Keratinocyte (primary cell): ENCODE measurements at regions not wholly inside any gene's neighbourhood (a gene's known extent, or its start where the extent isn't known, plus 50 kb on each side); places are given as distances from the start of the nearest gene placed in this dataset.

ENCODE experiments used
- DNase-seq: peaks from one replicate; pipeline ENCODE4 v3.0.0-alpha.2; 2011; ENCODE audit warnings: low read depth, missing footprints, low spot score
- FAIRE-seq: peaks from 2 replicates; lab custom pipeline; 2011; peaks lifted over from hg19 to GRCh38; lab: Jason Lieb, UNC
- H2AFZ ChIP-seq: 2 replicates; pipeline ENCODE4 v1.6.0; 2012; ENCODE audit warnings: low read length, control low read depth, inconsistent platforms; ENCODE audit not compliant: control insufficient read depth
- H3K27ac ChIP-seq: 2 replicates; pipeline ENCODE4 v1.5.1; 2011; ENCODE audit warnings: low read length; ENCODE audit not compliant: control insufficient read depth, insufficient read depth
- H3K27me3 ChIP-seq: 3 replicates; pipeline ENCODE4 v1.6.0; 2011; ENCODE audit warnings: low read length; ENCODE audit not compliant: control insufficient read depth, insufficient read depth; ENCODE audit errors: extremely low read depth
- H3K36me3 ChIP-seq, 2 experiments: 2 replicates in 1 of 2; 3 replicates in 1 of 2; pipeline ENCODE4 v1.5.1; 2011; ENCODE audit warnings: low read length in 2 of 2, mild to moderate bottlenecking in 1 of 2; ENCODE audit not compliant: control insufficient read depth in 2 of 2, insufficient read depth in 2 of 2; ENCODE audit errors: extremely low read depth in 1 of 2
- H3K4me1 ChIP-seq: 3 replicates; pipeline ENCODE4 v1.5.1; 2011; ENCODE audit warnings: low read length; ENCODE audit not compliant: control insufficient read depth, insufficient read depth; ENCODE audit errors: extremely low read depth
- H3K4me2 ChIP-seq: 3 replicates; pipeline ENCODE4 v1.6.0; 2011; ENCODE audit warnings: low read depth, low read length; ENCODE audit not compliant: control insufficient read depth, insufficient read depth; ENCODE audit errors: extremely low read depth
- H3K4me3 ChIP-seq, 3 experiments: fragments of 200-600 bp in 1 of 3; sonication (generic) in 1 of 3; 2 replicates in 2 of 3; 3 replicates in 1 of 3; pipeline ENCODE4 v1.5.1; 2011 to 2016; ENCODE audit warnings: low read length in 3 of 3, mild to moderate bottlenecking in 3 of 3, control low read depth in 2 of 3, inconsistent platforms in 1 of 3, low read depth in 1 of 3, mixed read lengths in 1 of 3, mixed run types in 1 of 3, moderate library complexity in 1 of 3; ENCODE audit not compliant: control insufficient read depth in 2 of 3, insufficient read depth in 2 of 3; ENCODE audit errors: extremely low read depth in 1 of 3
- H3K79me2 ChIP-seq: 2 replicates; pipeline ENCODE4 v1.6.0; 2012; ENCODE audit warnings: low read length; ENCODE audit not compliant: control insufficient read depth, insufficient read depth
- H3K9ac ChIP-seq: 3 replicates; pipeline ENCODE4 v1.6.0; 2011; ENCODE audit warnings: low read length; ENCODE audit not compliant: control insufficient read depth, insufficient read depth; ENCODE audit errors: extremely low read depth
- H3K9me1 ChIP-seq: 3 replicates; pipeline ENCODE4 v1.6.0; 2011; ENCODE audit warnings: low read length; ENCODE audit not compliant: control insufficient read depth, insufficient read depth; ENCODE audit errors: extremely low read depth
- H3K9me3 ChIP-seq: 2 replicates; pipeline ENCODE4 v1.5.1; 2012; ENCODE audit warnings: low read depth, low read length; ENCODE audit not compliant: control insufficient read depth
- H4K20me1 ChIP-seq: 3 replicates; pipeline ENCODE4 v1.6.0; 2011; ENCODE audit warnings: low read length; ENCODE audit not compliant: control insufficient read depth, insufficient read depth; ENCODE audit errors: extremely low read depth
- CTCF ChIP-seq, 3 experiments: IDR thresholded peaks in 1 of 3; conservative IDR thresholded peaks in 1 of 3; optimal IDR thresholded peaks in 1 of 3; 2 replicates in 2 of 3; 3 replicates in 1 of 3; pipeline versions ENCODE3 to v1.5.1; 2011; ENCODE audit warnings: low read length in 3 of 3, mild to moderate bottlenecking in 3 of 3, moderate library complexity in 2 of 3, control low read depth in 1 of 3, inconsistent platforms in 1 of 3; ENCODE audit not compliant: insufficient read depth in 2 of 3; ENCODE audit errors: extremely low read depth in 1 of 3
- EZH2 ChIP-seq: IDR thresholded peaks from one replicate; pipeline ENCODE4 v1.6.1; 2012; ENCODE audit warnings: inconsistent platforms, mild to moderate bottlenecking, low read length, moderate library complexity
- dilution Hi-C: fragments of 300-500 bp; cut with MboI; formaldehyde crosslinking; loops from one replicate; pipeline ENCODE4 v1.7.0; 2020; ENCODE audit warnings: low sequenced_read_pairs; ENCODE audit not compliant: extremely low pct_ligation_motif_present

- FAIRE-seq (no peak), DNase-seq (no peak)
- no peaks in the 10 kb centered on the region for H3K4me1 ChIP-seq
- H3K9ac ChIP-seq: no peak overlapping the region
- no peaks in the 10 kb centered on the region for H3K27me3 ChIP-seq
- H3K4me2 ChIP-seq: no peak overlapping the region
- TF ChIP-seq CTCF (optimal IDR thresholded peaks at IDR 0.05 in 1 of 3, IDR thresholded peaks at IDR 0.05 in 1 of 3, conservative IDR thresholded peaks at IDR 0.05 in 1 of 3; ENCODE audit: extremely low read depth in 1 of 3, insufficient read depth in 2 of 3, low read length in 3 of 3): no peak
- no peak for TF ChIP-seq EZH2
- no peaks in the 10 kb centered on the region for H3K79me2 ChIP-seq
- dilution Hi-C loops: no loop called here
- H3K36me3 ChIP-seq: no peaks in the 10 kb centered on the region
- no peak overlapping the region for H3K4me3 ChIP-seq
- H3K9me1 ChIP-seq: no peaks in the 10 kb centered on the region
- H3K27ac ChIP-seq: no peak overlapping the region
- no peaks in the 10 kb centered on the region for H4K20me1 ChIP-seq
- H3K9me3 ChIP-seq: peaks cover 5% of the 10 kb centered on the region
- no peak overlapping the region for H2AFZ ChIP-seq
Observed at GRCh38 chr3:89808680-89809197, 701.3 kb downstream of the EPHA3 start.

- dilution Hi-C loops: no loop called here
- no peaks in the 10 kb centered on the region for H3K79me2 ChIP-seq
- FAIRE-seq: no peak
Observed at GRCh38 chr3:89813500-89813899, 706.1 kb downstream of the EPHA3 start.

More at GRCh38 chr3:89813500-89813899, 706.1 kb downstream of the EPHA3 start:
- no peaks in the 10 kb centered on the region for H3K4me1 ChIP-seq
- no peaks in the 10 kb centered on the region for H3K9me1 ChIP-seq
- no peak overlapping the region for H3K27ac ChIP-seq
- no peak overlapping the region for H2AFZ ChIP-seq
- no peaks in the 10 kb centered on the region for H4K20me1 ChIP-seq
- no peaks in the 10 kb centered on the region for H3K27me3 ChIP-seq
- TF ChIP-seq CTCF (optimal IDR thresholded peaks at IDR 0.05 in 1 of 3, IDR thresholded peaks at IDR 0.05 in 1 of 3, conservative IDR thresholded peaks at IDR 0.05 in 1 of 3; ENCODE audit: extremely low read depth in 1 of 3, insufficient read depth in 2 of 3, low read length in 3 of 3) (no peak), EZH2 (no peak)
- peaks cover 3% of the 10 kb centered on the region for H3K9me3 ChIP-seq
- no peaks in the 10 kb centered on the region for H3K36me3 ChIP-seq
- H3K4me3 ChIP-seq: no peak overlapping the region
- DNase-seq: no peak
- no peak overlapping the region for H3K4me2 ChIP-seq
- H3K9ac ChIP-seq: no peak overlapping the region
